ENCODE measurements at regions not wholly inside any gene's neighbourhood (a gene's known extent, or its start where the extent isn't known, plus 50 kb on each side); places are given as distances from the start of the nearest gene placed in this dataset.

- no peaks in the 10 kb centered on the region for H3K27me3 ChIP-seq (ENCODE audit: insufficient read depth, low read length, poor library complexity)
- whole genome bisulfite sequencing (ENCODE audit: extremely low coverage, insufficient coverage, low lambda C conversion rate): no CpG with 5 or more reads among the region's 1 CpG
Observed at GRCh38 chr22:26097411-26097810, 71.9 kb upstream of the SEZ6L start.

DNA sequence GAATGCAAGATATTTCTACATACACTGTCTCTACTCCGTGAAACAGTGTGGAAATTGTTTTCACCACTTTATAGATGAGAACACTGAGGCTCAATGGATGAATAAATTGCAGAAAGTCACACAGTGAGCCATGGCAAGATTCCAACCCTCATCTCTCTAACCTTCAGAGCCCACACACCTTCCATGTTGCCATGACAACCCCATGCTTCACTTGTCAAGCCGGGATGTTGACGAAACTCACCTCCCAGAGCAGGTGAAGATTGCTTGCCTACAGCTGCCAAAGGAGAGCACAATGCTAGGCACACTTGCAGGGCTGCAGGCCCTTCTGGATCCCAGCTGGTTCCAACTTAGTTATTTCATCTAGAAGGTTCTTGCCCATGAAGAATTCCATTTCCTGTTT lies 71.4 kb upstream of the SEZ6L start:
- no peak for DNase-seq
- H3K23ac ChIP-seq (ENCODE audit: low read length): no peak overlapping the region
- H3K9ac ChIP-seq (ENCODE audit: low read length): no peak overlapping the region
- H4K8ac ChIP-seq (ENCODE audit: low read depth, low read length): no peak overlapping the region
- no peak overlapping the region for H3K56ac ChIP-seq (ENCODE audit: low read length)
- H3K36me3 ChIP-seq (ENCODE audit: control insufficient read depth, insufficient read depth, low read length): no peaks in the 10 kb centered on the region
- H2BK120ac ChIP-seq (ENCODE audit: low read depth, low read length): no peak overlapping the region
- H2BK15ac ChIP-seq (replicated peaks; ENCODE audit: low read depth): no peak overlapping the region
- no peak overlapping the region for H3K18ac ChIP-seq (ENCODE audit: low read length)
- H3K27ac ChIP-seq (ENCODE audit: low read depth, low read length): no peak overlapping the region
- no peak overlapping the region for H3K4me2 ChIP-seq (ENCODE audit: low read length)
- H2AK5ac ChIP-seq (ENCODE audit: low read length): no peak overlapping the region
- H3K27me3 ChIP-seq (ENCODE audit: insufficient read depth, low read length, poor library complexity): no peaks in the 10 kb centered on the region
- no CpG with 5 or more reads among the region's 3 CpGs for WGBS (ENCODE audit: extremely low coverage, insufficient coverage, low lambda C conversion rate)
- no peaks in the 10 kb centered on the region for H3K4me1 ChIP-seq (ENCODE audit: control insufficient read depth, low read depth, low read length)
- no peak overlapping the region for H4K5ac ChIP-seq (ENCODE audit: low read length)
- no peak overlapping the region for H3K4me3 ChIP-seq (ENCODE audit: low read length)
- H3K4ac ChIP-seq (ENCODE audit: low read depth, low read length): no peak overlapping the region
- H2BK5ac ChIP-seq (ENCODE audit: low read length): no peak overlapping the region
- no peaks in the 10 kb centered on the region for H3K79me1 ChIP-seq (ENCODE audit: low read length)
- H3K79me2 ChIP-seq (ENCODE audit: control insufficient read depth, insufficient read depth, low read length): no peaks in the 10 kb centered on the region

More at GRCh38 chr22:26097411-26097810, 71.9 kb upstream of the SEZ6L start:
- DNase-seq: no peak
- Histone ChIP-seq H4K5ac (ENCODE audit: low read length) (no peak overlapping the region), H3K4me1 (ENCODE audit: control insufficient read depth, low read depth, low read length) (no peaks in the 10 kb centered on the region), H3K4ac (ENCODE audit: low read depth, low read length) (no peak overlapping the region), H4K8ac (ENCODE audit: low read depth, low read length) (no peak overlapping the region), H3K4me2 (ENCODE audit: low read length) (no peak overlapping the region), H3K4me3 (ENCODE audit: low read length) (no peak overlapping the region), H3K23ac (ENCODE audit: low read length) (no peak overlapping the region), H2BK15ac (replicated peaks; ENCODE audit: low read depth) (no peak overlapping the region), H2AK5ac (ENCODE audit: low read length) (no peak overlapping the region), H3K56ac (ENCODE audit: low read length) (no peak overlapping the region), H3K36me3 (ENCODE audit: control insufficient read depth, insufficient read depth, low read length) (no peaks in the 10 kb centered on the region), H2BK120ac (ENCODE audit: low read depth, low read length) (no peak overlapping the region), H3K27ac (ENCODE audit: low read depth, low read length) (no peak overlapping the region), H3K79me1 (ENCODE audit: low read length) (no peaks in the 10 kb centered on the region), H3K79me2 (ENCODE audit: control insufficient read depth, insufficient read depth, low read length) (no peaks in the 10 kb centered on the region), H3K9ac (ENCODE audit: low read length) (no peak overlapping the region), H2BK5ac (ENCODE audit: low read length) (no peak overlapping the region), H3K18ac (ENCODE audit: low read length) (no peak overlapping the region)

DNA sequence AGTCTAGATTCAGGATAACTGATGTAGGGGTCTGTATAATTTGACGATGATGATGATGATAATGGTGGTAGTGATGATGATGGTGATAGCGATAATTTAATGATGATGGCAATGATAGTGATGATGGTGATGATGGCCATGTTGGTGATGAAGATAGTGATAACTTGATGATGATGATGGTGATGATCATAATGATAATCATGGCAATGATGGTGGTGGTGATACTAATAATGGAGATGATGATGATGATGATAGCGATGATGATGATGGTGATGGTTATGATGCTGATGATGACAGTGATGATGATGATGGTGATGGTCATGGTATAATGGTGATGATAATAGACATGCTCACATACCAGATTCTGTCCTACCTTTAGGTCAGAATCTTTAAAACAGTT lies 66.2 kb upstream of the SEZ6L start:
- no peaks in the 10 kb centered on the region for H3K36me3 ChIP-seq (ENCODE audit: control insufficient read depth, insufficient read depth, low read length)
- H4K5ac ChIP-seq (ENCODE audit: low read length): no peak overlapping the region
- no peak overlapping the region for H2AK5ac ChIP-seq (ENCODE audit: low read length)
- no peak overlapping the region for H4K8ac ChIP-seq (ENCODE audit: low read depth, low read length)
- no peak overlapping the region for H3K9ac ChIP-seq (ENCODE audit: low read length)
- no peak overlapping the region for H2BK120ac ChIP-seq (ENCODE audit: low read depth, low read length)
- H3K79me2 ChIP-seq (ENCODE audit: control insufficient read depth, insufficient read depth, low read length): no peaks in the 10 kb centered on the region
- no peak overlapping the region for H3K23ac ChIP-seq (ENCODE audit: low read length)
- no peak overlapping the region for H2BK5ac ChIP-seq (ENCODE audit: low read length)
- no peak overlapping the region for H3K56ac ChIP-seq (ENCODE audit: low read length)
- no peak overlapping the region for H2BK15ac ChIP-seq (replicated peaks; ENCODE audit: low read depth)
- no peaks in the 10 kb centered on the region for H3K27me3 ChIP-seq (ENCODE audit: insufficient read depth, low read length, poor library complexity)
- no peaks in the 10 kb centered on the region for H3K4me1 ChIP-seq (ENCODE audit: control insufficient read depth, low read depth, low read length)
- H3K4me3 ChIP-seq (ENCODE audit: low read length): no peak overlapping the region
- no peak overlapping the region for H3K27ac ChIP-seq (ENCODE audit: low read depth, low read length)
- DNase-seq: no peak
- no peak overlapping the region for H3K18ac ChIP-seq (ENCODE audit: low read length)
- H3K4me2 ChIP-seq (ENCODE audit: low read length): no peak overlapping the region
- WGBS (ENCODE audit: extremely low coverage, insufficient coverage, low lambda C conversion rate): 100% methylated on average over 2 of the region's 3 CpGs
- H3K4ac ChIP-seq (ENCODE audit: low read depth, low read length): no peak overlapping the region
- no peaks in the 10 kb centered on the region for H3K79me1 ChIP-seq (ENCODE audit: low read length)

- H3K56ac ChIP-seq (ENCODE audit: low read length): no peak overlapping the region
- no peak overlapping the region for H3K4me3 ChIP-seq (ENCODE audit: low read length)
- no peak overlapping the region for H3K4me2 ChIP-seq (ENCODE audit: low read length)
- H3K18ac ChIP-seq (ENCODE audit: low read length): no peak overlapping the region
- H3K27ac ChIP-seq (ENCODE audit: low read depth, low read length): no peak overlapping the region
- H3K36me3 ChIP-seq (ENCODE audit: control insufficient read depth, insufficient read depth, low read length): no peaks in the 10 kb centered on the region
- no peaks in the 10 kb centered on the region for H3K4me1 ChIP-seq (ENCODE audit: control insufficient read depth, low read depth, low read length)
- H2BK120ac ChIP-seq (ENCODE audit: low read depth, low read length): no peak overlapping the region
- H4K5ac ChIP-seq (ENCODE audit: low read length): no peak overlapping the region
- H3K4ac ChIP-seq (ENCODE audit: low read depth, low read length): no peak overlapping the region
- no peak for DNase-seq
- H3K27me3 ChIP-seq (ENCODE audit: insufficient read depth, low read length, poor library complexity): no peaks in the 10 kb centered on the region
- H3K9ac ChIP-seq (ENCODE audit: low read length): no peak overlapping the region
- H3K23ac ChIP-seq (ENCODE audit: low read length): no peak overlapping the region
- no peaks in the 10 kb centered on the region for H3K79me2 ChIP-seq (ENCODE audit: control insufficient read depth, insufficient read depth, low read length)
- no peaks in the 10 kb centered on the region for H3K79me1 ChIP-seq (ENCODE audit: low read length)
- no peak overlapping the region for H4K8ac ChIP-seq (ENCODE audit: low read depth, low read length)
- H2BK5ac ChIP-seq (ENCODE audit: low read length): no peak overlapping the region
- H2AK5ac ChIP-seq (ENCODE audit: low read length): no peak overlapping the region
- no peak overlapping the region for H2BK15ac ChIP-seq (replicated peaks; ENCODE audit: low read depth)
Observed at GRCh38 chr22:26106412-26106811, 62.9 kb upstream of the SEZ6L start.

DNA sequence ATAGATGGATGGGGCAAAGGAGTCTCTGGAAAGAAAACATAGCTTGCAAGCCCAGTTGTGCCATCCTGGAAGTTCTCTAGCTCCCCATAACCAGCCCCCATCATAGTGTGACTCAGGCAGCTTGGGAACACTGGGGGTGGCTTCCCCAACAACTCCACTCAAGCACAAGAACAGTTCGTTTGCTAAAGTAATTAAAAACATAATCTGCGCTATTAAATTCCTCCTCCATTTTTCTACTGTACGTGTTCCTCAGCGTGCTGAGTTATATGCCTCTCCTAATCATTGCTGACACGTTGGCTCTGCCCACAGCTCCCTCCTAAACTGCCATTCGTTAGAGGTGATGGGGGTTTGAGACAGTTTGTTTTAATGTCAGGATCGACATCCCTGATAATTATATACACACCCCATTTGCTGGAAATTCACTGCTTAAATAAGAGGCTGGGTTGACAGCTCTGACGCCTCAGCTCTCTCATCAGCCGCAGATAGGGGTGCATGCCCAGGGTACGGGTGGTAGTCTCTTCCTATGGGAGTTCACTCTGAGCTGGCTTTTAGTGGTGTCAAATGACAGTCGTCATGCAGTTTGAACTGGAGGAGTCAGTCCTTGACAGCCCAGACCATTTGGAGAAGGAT lies 59.5 kb upstream of the SEZ6L start:
- DNase-seq: no peak
- H3K4ac ChIP-seq (ENCODE audit: low read depth, low read length): no peak overlapping the region
- H3K27ac ChIP-seq (ENCODE audit: low read depth, low read length): no peak overlapping the region
- H4K5ac ChIP-seq (ENCODE audit: low read length): no peak overlapping the region
- no peak overlapping the region for H3K4me2 ChIP-seq (ENCODE audit: low read length)
- H3K27me3 ChIP-seq (ENCODE audit: insufficient read depth, low read length, poor library complexity): no peaks in the 10 kb centered on the region
- H2BK120ac ChIP-seq (ENCODE audit: low read depth, low read length): no peak overlapping the region
- H3K79me1 ChIP-seq (ENCODE audit: low read length): no peaks in the 10 kb centered on the region
- H2AK5ac ChIP-seq (ENCODE audit: low read length): no peak overlapping the region
- no peak overlapping the region for H2BK15ac ChIP-seq (replicated peaks; ENCODE audit: low read depth)
- no peak overlapping the region for H3K4me3 ChIP-seq (ENCODE audit: low read length)
- no peak overlapping the region for H2BK5ac ChIP-seq (ENCODE audit: low read length)
- WGBS (ENCODE audit: extremely low coverage, insufficient coverage, low lambda C conversion rate): no CpG with 5 or more reads among the region's 11 CpGs
- no peaks in the 10 kb centered on the region for H3K4me1 ChIP-seq (ENCODE audit: control insufficient read depth, low read depth, low read length)
- H3K9ac ChIP-seq (ENCODE audit: low read length): no peak overlapping the region
- no peak overlapping the region for H3K23ac ChIP-seq (ENCODE audit: low read length)
- H3K36me3 ChIP-seq (ENCODE audit: control insufficient read depth, insufficient read depth, low read length): no peaks in the 10 kb centered on the region
- no peak overlapping the region for H3K56ac ChIP-seq (ENCODE audit: low read length)
- no peak overlapping the region for H4K8ac ChIP-seq (ENCODE audit: low read depth, low read length)
- no peaks in the 10 kb centered on the region for H3K79me2 ChIP-seq (ENCODE audit: control insufficient read depth, insufficient read depth, low read length)
- H3K18ac ChIP-seq (ENCODE audit: low read length): no peak overlapping the region

DNA sequence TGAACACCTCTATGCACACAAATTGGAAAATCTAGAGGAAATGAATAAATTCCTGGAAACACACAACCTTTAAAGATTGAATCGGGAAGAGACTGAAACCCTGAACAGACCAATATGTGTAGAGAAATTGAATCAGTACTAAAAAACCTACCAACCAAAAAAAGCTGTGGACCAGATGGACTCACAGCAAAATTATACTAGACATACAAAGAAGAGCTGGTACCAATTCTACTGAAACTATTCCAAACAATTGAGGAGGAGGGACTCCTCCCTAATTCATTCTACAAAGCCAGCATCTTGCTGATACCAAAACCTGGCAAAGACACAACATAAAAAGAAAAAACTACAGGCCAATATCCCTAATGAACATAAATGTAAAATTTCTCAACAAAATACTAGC lies 54.4 kb upstream of the SEZ6L start:
- Histone ChIP-seq H2BK5ac (ENCODE audit: low read length) (no peak overlapping the region), H4K5ac (ENCODE audit: low read length) (no peak overlapping the region), H3K27me3 (ENCODE audit: insufficient read depth, low read length, poor library complexity) (no peaks in the 10 kb centered on the region), H2BK120ac (ENCODE audit: low read depth, low read length) (no peak overlapping the region), H3K36me3 (ENCODE audit: control insufficient read depth, insufficient read depth, low read length) (no peaks in the 10 kb centered on the region), H3K27ac (ENCODE audit: low read depth, low read length) (no peak overlapping the region), H3K18ac (ENCODE audit: low read length) (no peak overlapping the region), H2BK15ac (replicated peaks; ENCODE audit: low read depth) (no peak overlapping the region), H4K8ac (ENCODE audit: low read depth, low read length) (no peak overlapping the region), H3K4me1 (ENCODE audit: control insufficient read depth, low read depth, low read length) (no peaks in the 10 kb centered on the region), H3K4ac (ENCODE audit: low read depth, low read length) (no peak overlapping the region), H3K4me2 (ENCODE audit: low read length) (no peak overlapping the region), H3K56ac (ENCODE audit: low read length) (no peak overlapping the region), H3K23ac (ENCODE audit: low read length) (no peak overlapping the region), H3K79me2 (ENCODE audit: control insufficient read depth, insufficient read depth, low read length) (no peaks in the 10 kb centered on the region), H3K79me1 (ENCODE audit: low read length) (no peaks in the 10 kb centered on the region), H3K9ac (ENCODE audit: low read length) (no peak overlapping the region), H2AK5ac (ENCODE audit: low read length) (no peak overlapping the region), H3K4me3 (ENCODE audit: low read length) (no peak overlapping the region)
- DNase-seq: no peak
- WGBS (ENCODE audit: extremely low coverage, insufficient coverage, low lambda C conversion rate): no CpG with 5 or more reads among the region's 1 CpG
